ENCODE measurements at regions not wholly inside any gene's neighbourhood (a gene's known extent, or its start where the extent isn't known, plus 50 kb on each side); places are given as distances from the start of the nearest gene placed in this dataset.

DNA sequence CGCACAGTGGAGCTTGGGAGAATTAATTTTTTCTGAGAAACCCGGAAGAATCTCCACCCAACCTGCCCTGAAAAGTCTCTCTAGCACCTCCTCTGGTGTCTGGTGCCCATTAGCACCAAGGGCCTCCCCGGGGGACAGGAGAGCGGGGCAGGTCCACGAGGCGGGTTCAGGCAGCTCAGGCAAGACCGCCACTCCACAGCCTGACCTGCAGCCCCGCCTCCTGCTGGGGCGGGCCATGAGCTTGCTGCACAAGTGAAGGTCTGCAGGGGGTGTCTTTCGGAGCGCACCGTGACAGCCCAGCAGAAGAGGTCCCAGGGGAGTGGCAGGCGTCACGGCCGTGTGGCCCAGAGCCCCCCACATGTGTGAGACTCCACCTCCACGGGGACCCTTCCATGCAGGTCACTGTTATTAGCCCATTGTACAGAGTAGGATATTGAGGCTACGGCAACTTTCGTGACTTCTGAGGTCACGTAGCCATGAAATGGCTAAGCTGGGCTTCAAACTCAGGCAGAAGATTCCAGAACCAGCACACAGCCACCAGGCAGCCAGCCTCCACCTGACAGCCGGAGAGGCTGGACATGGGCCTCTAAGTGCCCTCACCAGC, 63.9 kb upstream of the SLCO4A1 start:
- DNase-seq, result no peak
- H3K27ac ChIP-seq, result no peak overlapping the region
- TF ChIP-seq, protein P1, sequence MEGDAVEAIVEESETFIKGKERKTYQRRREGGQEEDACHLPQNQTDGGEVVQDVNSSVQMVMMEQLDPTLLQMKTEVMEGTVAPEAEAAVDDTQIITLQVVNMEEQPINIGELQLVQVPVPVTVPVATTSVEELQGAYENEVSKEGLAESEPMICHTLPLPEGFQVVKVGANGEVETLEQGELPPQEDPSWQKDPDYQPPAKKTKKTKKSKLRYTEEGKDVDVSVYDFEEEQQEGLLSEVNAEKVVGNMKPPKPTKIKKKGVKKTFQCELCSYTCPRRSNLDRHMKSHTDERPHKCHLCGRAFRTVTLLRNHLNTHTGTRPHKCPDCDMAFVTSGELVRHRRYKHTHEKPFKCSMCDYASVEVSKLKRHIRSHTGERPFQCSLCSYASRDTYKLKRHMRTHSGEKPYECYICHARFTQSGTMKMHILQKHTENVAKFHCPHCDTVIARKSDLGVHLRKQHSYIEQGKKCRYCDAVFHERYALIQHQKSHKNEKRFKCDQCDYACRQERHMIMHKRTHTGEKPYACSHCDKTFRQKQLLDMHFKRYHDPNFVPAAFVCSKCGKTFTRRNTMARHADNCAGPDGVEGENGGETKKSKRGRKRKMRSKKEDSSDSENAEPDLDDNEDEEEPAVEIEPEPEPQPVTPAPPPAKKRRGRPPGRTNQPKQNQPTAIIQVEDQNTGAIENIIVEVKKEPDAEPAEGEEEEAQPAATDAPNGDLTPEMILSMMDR (IDR thresholded peaks at IDR 0.05), result no peak
- TF ChIP-seq POLR2A (IDR thresholded peaks at IDR 0.05), result no peak
- WGBS, 2 donors, result 44 to 51% methylated on average over 15 to 20 of the region's 20 CpGs
- no peaks in the 10 kb centered on the region for H3K4me1 ChIP-seq
- intact Hi-C loops (cut with DNase I), result no loop called here
- H3K4me3 ChIP-seq (replicated peaks in 1 of 3), result no peak overlapping the region
- H3K27me3 ChIP-seq, result peaks cover 4% of the 10 kb centered on the region
- H3K9me3 ChIP-seq, result no peaks in the 10 kb centered on the region
- H3K36me3 ChIP-seq, result no peaks in the 10 kb centered on the region

DNA sequence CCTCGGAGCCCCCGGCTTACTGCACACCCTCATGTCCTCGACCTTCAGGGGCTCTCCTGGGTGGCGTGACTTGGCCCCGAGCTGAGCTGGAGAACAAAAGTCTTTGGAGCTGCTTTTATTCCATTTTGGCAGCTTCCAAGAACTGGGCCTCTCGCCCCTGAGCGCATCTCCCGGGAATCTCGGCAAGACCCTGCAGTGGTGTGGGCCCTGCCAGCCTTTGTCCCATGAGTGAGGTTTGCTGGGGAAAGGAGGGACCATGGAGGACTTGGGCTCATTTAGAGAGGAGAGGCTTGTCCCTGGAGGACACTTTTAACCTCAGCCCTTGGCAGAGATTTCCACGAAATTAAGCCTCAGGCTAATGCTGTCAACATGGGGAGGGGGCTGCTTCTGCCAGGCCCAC, 62.3 kb upstream of the SLCO4A1 start:
- H3K27me3 ChIP-seq, result peaks cover 4% of the 10 kb centered on the region
- H3K4me3 ChIP-seq (replicated peaks in 1 of 3), result no peak overlapping the region
- intact Hi-C loops (cut with DNase I), result loop anchor here (5.0 kb wide), 1 partner anchor 63 kb away; no protein-coding TSS in a partner anchor
- no peak overlapping the region for H3K27ac ChIP-seq
- WGBS, 2 donors, result 44 to 48% methylated on average over 7 to 9 of the region's 10 CpGs
- TF ChIP-seq POLR2A (IDR thresholded peaks at IDR 0.05), result no peak
- TF ChIP-seq, protein P1 (IDR thresholded peaks at IDR 0.05), result no peak
- no peaks in the 10 kb centered on the region for H3K9me3 ChIP-seq
- H3K36me3 ChIP-seq, result no peaks in the 10 kb centered on the region
- DNase-seq, result no peak
- H3K4me1 ChIP-seq, result no peaks in the 10 kb centered on the region

DNA sequence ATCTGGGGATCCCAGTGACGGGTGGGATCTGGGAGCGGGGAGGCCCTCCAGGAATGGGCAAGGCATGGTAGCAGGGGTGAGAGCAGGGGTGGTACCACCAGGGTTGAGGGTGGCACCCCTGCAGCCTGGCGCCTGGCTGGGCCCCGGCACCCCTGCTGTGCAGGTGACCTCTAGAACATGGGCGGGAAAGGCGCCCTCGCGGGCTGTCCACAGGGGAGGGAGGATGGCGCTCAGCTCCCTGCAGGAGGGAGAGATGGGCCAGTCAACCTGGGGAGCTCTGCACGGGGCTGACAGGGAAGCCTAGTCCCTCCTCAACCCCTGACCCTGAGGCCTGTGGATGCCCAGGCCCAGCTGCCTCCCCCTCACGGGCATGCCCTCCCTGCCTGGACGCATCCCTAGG, 61.6 kb upstream of the SLCO4A1 start:
- Histone ChIP-seq H3K27me3 (peaks cover 4% of the 10 kb centered on the region), H3K9me3 (no peaks in the 10 kb centered on the region)

DNA sequence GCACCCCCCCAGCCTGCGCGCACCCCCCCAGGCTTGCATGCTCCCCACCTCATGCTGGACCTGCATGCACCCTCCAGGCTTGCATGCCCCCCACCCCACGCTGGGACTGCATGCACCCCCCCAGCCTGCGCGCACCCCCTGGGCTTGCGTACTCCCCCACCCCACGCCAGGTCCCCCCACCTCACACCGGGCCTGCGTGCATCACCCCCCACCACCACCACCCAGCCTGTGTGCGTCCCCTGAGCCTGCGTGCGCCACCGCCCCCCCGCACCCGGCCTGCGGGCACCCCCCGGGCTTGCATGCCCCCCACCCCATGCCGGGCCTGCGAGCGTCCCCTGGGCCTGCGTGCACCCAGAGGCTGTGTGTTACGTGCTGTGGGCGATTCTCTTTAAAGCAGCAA, 61.0 kb upstream of the SLCO4A1 start:
- TF ChIP-seq, protein P1 (IDR thresholded peaks at IDR 0.05), result no peak
- no peak for TF ChIP-seq POLR2A (IDR thresholded peaks at IDR 0.05)
- 67 to 82% methylated on average over 2 to 8 of the region's 23 CpGs for WGBS, 2 donors

More for the DNA sequence above, 61.6 kb upstream of the SLCO4A1 start:
- no peak for DNase-seq
- Histone ChIP-seq H3K4me3 (replicated peaks in 1 of 3) (no peak overlapping the region), H3K4me1 (no peaks in the 10 kb centered on the region), H3K27ac (no peak overlapping the region), H3K36me3 (no peaks in the 10 kb centered on the region)
- TF ChIP-seq POLR2A (IDR thresholded peaks at IDR 0.05), result no peak
- TF ChIP-seq, protein P1 (IDR thresholded peaks at IDR 0.05), result no peak
- WGBS, 2 donors, result 69 to 72% methylated on average over 8 to 10 of the region's 12 CpGs
- intact Hi-C loops (cut with DNase I), result loop anchor here (5.0 kb wide), 1 partner anchor 63 kb away; no protein-coding TSS in a partner anchor

GRCh38 chr20:62581806-62582205, 60.5 kb upstream of the SLCO4A1 start:
- H3K27ac ChIP-seq, result no peak overlapping the region
- H3K4me1 ChIP-seq, result no peaks in the 10 kb centered on the region
- H3K36me3 ChIP-seq, result no peaks in the 10 kb centered on the region
- H3K27me3 ChIP-seq, result peaks cover 4% of the 10 kb centered on the region
- no peak overlapping the region for H3K4me3 ChIP-seq (replicated peaks in 1 of 3)
- DNase-seq, result no peak
- intact Hi-C loops (cut with DNase I), result loop anchor here (5.0 kb wide), 1 partner anchor 65 kb away; no protein-coding TSS in a partner anchor
- WGBS, 2 donors, result 9 to 66% methylated on average over 4 to 14 of the region's 16 CpGs
- H3K9me3 ChIP-seq, result no peaks in the 10 kb centered on the region
- no peak for TF ChIP-seq POLR2A (IDR thresholded peaks at IDR 0.05)
- TF ChIP-seq, protein P1 (IDR thresholded peaks at IDR 0.05), result no peak

More for the DNA sequence above, 61.0 kb upstream of the SLCO4A1 start:
- peaks cover 4% of the 10 kb centered on the region for H3K27me3 ChIP-seq
- H3K4me3 ChIP-seq (replicated peaks in 1 of 3), result no peak overlapping the region
- H3K27ac ChIP-seq, result no peak overlapping the region
- DNase-seq, result no peak
- H3K9me3 ChIP-seq, result no peaks in the 10 kb centered on the region
- intact Hi-C loops (cut with DNase I), result loop anchor here (5.0 kb wide), 1 partner anchor 64 kb away; no protein-coding TSS in a partner anchor
- H3K36me3 ChIP-seq, result no peaks in the 10 kb centered on the region
- H3K4me1 ChIP-seq, result no peaks in the 10 kb centered on the region
